ENCODE measurements at regions not wholly inside any gene's neighbourhood (a gene's known extent, or its start where the extent isn't known, plus 50 kb on each side); places are given as distances from the start of the nearest gene placed in this dataset.

- no peak for DNase-seq
- no peak overlapping the region for H3K27ac Mint-ChIP-seq
- H3K4me1 Mint-ChIP-seq, result no peaks in the 10 kb centered on the region
- no peak for ATAC-seq
- peaks cover 0 to 5% of the 10 kb centered on the region in 2 donors for H3K9me3 Mint-ChIP-seq
- no peak overlapping the region for H3K4me3 Mint-ChIP-seq
- H3K27me3 Mint-ChIP-seq, result no peaks in the 10 kb centered on the region
Observed at GRCh38 chr7:72524037-72524436, 111.9 kb upstream of the CALN1 start.

DNA sequence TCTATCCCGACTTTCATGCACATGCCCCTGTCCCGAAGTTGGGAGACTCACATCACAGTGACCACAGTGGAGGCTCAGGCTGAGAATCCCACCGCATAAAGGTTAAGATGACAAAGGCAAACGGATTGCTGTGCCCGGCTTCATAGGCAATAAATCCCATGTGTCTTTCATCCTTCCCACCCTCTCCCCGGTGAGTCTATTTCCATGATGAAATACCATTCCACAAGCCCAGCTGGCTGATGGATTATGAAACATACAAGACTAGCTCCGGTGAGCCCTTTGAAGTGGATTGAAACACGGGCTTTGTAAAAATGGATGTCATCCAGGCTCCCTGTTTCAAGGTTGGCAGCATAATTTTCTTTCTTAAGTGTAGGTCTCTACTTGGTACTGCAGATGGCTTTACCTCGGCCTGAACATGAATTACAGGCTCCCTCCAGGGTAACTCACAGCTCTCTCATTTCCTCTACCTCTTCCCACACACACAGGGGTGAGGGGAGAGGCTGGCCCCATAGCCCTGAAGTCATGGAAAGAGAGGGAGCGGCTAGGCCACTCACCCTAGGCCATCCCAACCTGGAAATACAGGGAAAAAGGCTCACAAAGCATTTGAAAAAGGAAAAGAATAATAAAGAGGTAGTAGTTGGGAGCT lies 92.0 kb upstream of the CALN1 start:
- Mint-ChIP-seq H3K27ac (no peak overlapping the region), H3K4me3 (no peak overlapping the region)

GRCh38 chr7:72503644-72504043 lies 91.5 kb upstream of the CALN1 start:
- Mint-ChIP-seq H3K9me3 (no peaks in the 10 kb centered on the region), H3K4me3 (no peak overlapping the region), H3K27ac (peak overlapping the region in 1 of 2 donors; percentile 29), H3K27me3 (no peaks in the 10 kb centered on the region), H3K4me1 (no peaks in the 10 kb centered on the region)
- no peak for ATAC-seq
- DNase-seq, result no peak

More for the DNA sequence above, 92.0 kb upstream of the CALN1 start:
- no peaks in the 10 kb centered on the region for H3K4me1 Mint-ChIP-seq
- ATAC-seq, result no peak
- H3K27me3 Mint-ChIP-seq, result no peaks in the 10 kb centered on the region
- H3K9me3 Mint-ChIP-seq, result no peaks in the 10 kb centered on the region
- no peak for DNase-seq

DNA sequence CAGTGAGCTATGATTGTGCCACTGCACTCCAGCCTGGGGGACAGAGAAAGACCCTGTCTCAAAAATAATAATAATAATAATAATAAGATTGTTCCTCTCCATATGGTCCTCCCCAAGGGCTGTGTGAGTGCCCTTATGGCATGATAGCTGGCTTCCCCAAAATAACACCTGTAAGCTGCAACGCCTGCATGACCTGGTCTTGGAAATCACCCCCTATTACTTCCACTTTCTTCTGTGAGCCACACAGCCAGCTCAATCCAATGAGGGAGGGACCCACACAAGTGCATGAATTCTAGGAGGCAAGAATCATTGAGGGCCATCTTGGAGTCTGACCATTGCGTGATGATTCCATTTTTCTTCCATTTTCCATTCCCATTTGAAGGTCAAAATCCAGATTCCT lies 82.7 kb upstream of the CALN1 start:
- ATAC-seq, result no peak
- no peak for DNase-seq
- H3K4me3 Mint-ChIP-seq, result no peak overlapping the region
- no peak overlapping the region for H3K27ac Mint-ChIP-seq
- H3K27me3 Mint-ChIP-seq, result no peaks in the 10 kb centered on the region
- no peaks in the 10 kb centered on the region for H3K4me1 Mint-ChIP-seq
- peaks cover 6 to 21% of the 10 kb centered on the region in 2 donors for H3K9me3 Mint-ChIP-seq

DNA sequence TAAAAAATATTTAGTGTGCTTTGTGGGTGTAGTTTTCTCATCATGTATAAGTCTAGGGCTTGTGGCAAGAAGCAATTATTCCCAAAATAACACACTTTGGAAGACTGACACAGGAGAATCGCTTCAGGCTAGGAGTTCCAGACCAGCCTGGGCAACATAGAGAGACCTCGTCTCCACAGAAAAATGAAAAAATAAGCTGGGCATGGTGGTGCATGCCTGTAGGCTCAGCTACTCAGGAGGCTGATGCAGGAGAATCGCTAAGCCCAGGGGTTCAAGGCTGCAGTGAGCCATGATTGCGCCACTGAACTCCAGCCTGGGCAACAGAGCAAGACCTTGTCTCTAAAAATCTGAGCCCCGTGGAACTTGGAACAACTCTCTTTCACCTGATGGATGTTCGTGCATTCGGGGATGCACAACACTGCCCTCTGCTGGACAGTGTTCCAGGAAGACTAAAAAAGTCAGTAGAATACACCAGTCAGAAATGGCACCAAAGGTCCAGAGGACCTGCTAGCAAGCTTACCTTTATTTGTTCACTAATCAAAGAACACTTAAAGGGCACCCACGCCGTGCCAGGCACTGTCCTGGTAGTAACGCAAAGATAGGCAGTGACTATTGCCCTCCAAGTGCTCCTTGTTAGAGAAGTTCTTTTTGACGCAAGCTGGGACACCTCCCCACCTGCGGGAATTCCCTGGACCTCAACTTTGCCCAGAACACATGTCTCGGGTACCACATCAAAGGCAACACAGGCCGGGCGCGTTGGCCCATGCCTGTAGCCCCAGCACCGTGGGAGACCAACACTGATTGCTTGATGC lies 81.9 kb upstream of the CALN1 start:
- Mint-ChIP-seq H3K27me3 (no peaks in the 10 kb centered on the region), H3K4me3 (no peak overlapping the region), H3K9me3 (peaks cover 8 to 28% of the 10 kb centered on the region in 2 donors), H3K4me1 (no peaks in the 10 kb centered on the region), H3K27ac (no peak overlapping the region)
- ATAC-seq, result no peak
- peak; percentile 32 to 44 for DNase-seq

GRCh38 chr7:72492461-72493065 lies 80.4 kb upstream of the CALN1 start:
- Mint-ChIP-seq H3K4me1 (no peaks in the 10 kb centered on the region), H3K9me3 (peaks cover 13 to 27% of the 10 kb centered on the region in 2 donors), H3K27me3 (no peaks in the 10 kb centered on the region), H3K4me3 (no peak overlapping the region), H3K27ac (no peak overlapping the region)
- DNase-seq (no peak), ATAC-seq (no peak)

DNA sequence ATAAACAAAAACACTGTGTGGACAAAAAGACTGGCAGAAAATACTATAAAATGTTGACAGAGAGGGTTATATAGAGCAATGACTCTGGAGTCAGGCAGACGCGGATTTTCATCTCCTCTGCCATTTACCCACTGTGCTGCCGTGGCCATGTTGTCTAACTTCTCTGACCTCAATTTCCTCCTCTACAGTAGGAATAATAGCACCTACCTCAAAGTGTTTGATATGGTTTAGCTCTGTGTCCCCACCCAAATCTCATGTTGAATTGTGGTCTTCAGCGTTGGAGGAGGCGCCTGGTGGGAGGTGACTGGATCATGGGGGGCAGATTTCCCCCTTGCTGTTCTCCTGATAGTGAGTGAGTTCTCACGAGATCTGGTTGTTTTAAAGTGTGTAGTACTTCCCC lies 78.2 kb upstream of the CALN1 start:
- H3K4me1 Mint-ChIP-seq, result no peaks in the 10 kb centered on the region
- H3K27me3 Mint-ChIP-seq, result no peaks in the 10 kb centered on the region
- peaks cover 13 to 22% of the 10 kb centered on the region in 2 donors for H3K9me3 Mint-ChIP-seq
- no peak for ATAC-seq
- H3K27ac Mint-ChIP-seq, result no peak overlapping the region
- no peak for DNase-seq
- H3K4me3 Mint-ChIP-seq, result no peak overlapping the region

DNA sequence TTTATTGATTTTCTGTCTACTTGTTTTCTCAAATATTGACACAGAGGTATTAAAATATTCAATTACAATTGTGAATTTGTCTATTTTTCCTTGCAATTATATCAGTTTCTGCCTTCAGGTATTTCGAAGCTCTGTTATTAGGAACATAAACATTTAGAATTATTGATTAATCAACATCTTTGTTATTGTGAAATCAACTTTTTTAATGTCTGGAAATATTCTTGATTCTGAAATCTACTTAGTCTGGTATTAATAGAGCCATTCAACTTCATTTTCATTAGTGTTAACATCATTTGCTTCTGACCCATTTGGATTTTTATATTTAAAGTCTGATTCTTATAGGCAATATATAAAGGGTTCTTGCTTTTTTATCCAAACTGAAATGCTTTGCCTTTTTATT lies 69.8 kb upstream of the CALN1 start:
- Mint-ChIP-seq H3K4me3 (no peak overlapping the region), H3K9me3 (peaks cover 8 to 11% of the 10 kb centered on the region in 2 donors)
- DNase-seq, result no peak

DNA sequence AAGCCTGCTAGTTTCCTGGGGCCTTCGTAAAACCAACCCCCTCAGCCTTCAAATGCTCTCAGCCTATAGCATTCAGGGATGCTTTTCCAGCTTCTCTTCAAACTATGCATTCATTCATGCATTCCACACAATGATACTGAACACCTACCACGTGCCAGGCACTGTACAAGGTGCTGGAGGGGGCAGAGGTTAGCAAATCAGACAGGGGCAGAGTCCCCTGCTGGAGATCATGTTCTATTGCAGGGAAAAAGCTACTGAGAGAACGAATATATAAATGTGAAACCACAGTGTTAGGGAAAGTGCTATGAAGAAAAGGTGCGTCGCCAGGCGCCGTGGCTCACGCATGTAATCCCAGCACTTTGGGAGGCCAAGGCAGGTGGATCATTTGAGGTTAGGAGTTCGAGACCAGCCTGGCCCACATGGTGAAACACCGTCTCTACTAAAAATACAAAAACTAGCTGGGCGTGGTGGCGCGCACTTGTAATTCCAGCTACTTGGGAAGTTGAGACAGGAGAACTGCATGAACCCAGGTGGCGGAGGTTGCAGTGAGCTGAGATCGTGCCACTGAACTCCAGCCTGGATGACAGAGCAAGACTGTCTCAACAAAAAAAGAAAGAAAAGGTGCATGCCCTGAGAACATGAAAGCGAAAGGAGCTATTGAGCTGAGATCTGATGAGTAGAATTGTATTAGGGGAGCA lies 64.6 kb upstream of the CALN1 start:
- Mint-ChIP-seq H3K4me1 (no peaks in the 10 kb centered on the region), H3K4me3 (no peak overlapping the region), H3K27me3 (no peaks in the 10 kb centered on the region), H3K27ac (no peak overlapping the region), H3K9me3 (peaks cover 17 to 28% of the 10 kb centered on the region in 2 donors)
- ATAC-seq, result no peak
- no peak for DNase-seq

More for the DNA sequence above, 69.8 kb upstream of the CALN1 start:
- Mint-ChIP-seq H3K4me1 (no peaks in the 10 kb centered on the region), H3K27ac (no peak overlapping the region), H3K27me3 (no peaks in the 10 kb centered on the region)
- ATAC-seq, result no peak

DNA sequence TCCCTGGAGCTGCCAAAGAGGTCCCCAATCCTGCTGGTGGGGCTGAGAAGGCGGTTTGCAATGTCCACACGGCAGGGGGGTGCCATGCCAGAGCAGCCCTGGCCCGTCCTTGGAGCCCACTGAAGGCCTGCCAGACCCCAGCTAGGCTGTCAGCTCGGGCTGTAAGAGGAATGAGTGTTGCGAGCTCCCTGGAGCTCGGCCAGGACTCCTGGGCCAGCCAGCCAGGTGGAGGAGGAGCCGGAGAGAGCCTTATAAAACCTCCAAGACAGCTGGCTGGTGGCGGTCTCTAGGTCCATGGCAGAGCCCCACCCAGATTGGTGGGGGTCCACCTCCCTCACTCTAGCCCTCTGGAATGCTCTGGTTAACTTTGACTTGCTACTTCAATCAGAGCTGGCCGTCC lies 55.1 kb upstream of the CALN1 start:
- ATAC-seq, result no peak
- no peak overlapping the region for H3K4me3 Mint-ChIP-seq
- peaks cover 0 to 5% of the 10 kb centered on the region in 2 donors for H3K9me3 Mint-ChIP-seq

GRCh38 chr7:72466797-72467196 lies 54.7 kb upstream of the CALN1 start:
- Mint-ChIP-seq H3K9me3 (peaks cover 0 to 5% of the 10 kb centered on the region in 2 donors), H3K4me3 (no peak overlapping the region), H3K4me1 (no peaks in the 10 kb centered on the region), H3K27ac (peak overlapping the region in 1 of 2 donors; percentile 0), H3K27me3 (no peaks in the 10 kb centered on the region)
- DNase-seq (no peak), ATAC-seq (no peak)

More for the DNA sequence above, 55.1 kb upstream of the CALN1 start:
- H3K27me3 Mint-ChIP-seq, result no peaks in the 10 kb centered on the region
- no peak overlapping the region for H3K27ac Mint-ChIP-seq
- no peaks in the 10 kb centered on the region for H3K4me1 Mint-ChIP-seq
- no peak for DNase-seq

DNA sequence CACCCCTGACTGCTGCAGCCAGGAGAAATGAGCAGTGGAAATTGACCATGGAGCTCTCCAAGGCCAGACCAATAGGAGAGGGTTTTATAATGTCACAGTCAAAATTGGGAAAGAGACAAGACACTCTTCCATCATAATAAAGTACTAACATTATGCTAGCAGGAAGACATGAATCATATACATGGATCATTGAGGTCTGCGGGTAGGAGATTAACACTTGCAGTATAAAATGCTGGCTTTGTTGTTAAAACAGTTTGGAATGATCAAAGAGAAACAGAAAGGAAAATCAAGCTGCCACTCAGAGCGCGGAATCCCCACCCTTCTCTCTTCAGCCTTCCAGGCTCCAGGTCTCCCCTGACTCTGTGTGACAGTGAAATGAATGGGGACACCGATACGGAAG lies 53.4 kb upstream of the CALN1 start:
- no peak for ATAC-seq
- Mint-ChIP-seq H3K4me1 (no peaks in the 10 kb centered on the region), H3K4me3 (no peak overlapping the region)

DNA sequence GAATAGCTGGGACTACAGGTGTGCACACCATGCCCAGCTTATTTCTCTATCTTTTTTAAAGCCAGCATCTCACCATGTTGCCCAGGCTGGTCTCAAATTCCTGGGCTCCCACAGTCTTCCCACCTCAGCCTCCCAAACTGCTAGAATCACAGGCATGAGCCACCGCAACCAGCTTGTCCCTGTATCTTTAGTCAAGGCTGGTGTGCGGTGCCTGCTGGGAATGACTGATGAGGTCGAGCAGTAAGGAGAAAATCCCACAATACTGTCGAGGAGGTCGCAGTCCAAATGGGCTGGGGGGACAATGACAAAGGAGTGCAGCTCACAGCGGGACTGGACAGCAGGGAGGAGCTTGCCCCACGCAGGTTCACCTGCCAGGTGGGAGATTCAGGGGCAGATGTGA lies 50.2 kb upstream of the CALN1 start:
- no peaks in the 10 kb centered on the region for H3K9me3 Mint-ChIP-seq
- no peak overlapping the region for H3K4me3 Mint-ChIP-seq
- ATAC-seq, result no peak
- H3K4me1 Mint-ChIP-seq, result no peaks in the 10 kb centered on the region
- no peak overlapping the region for H3K27ac Mint-ChIP-seq
- no peaks in the 10 kb centered on the region for H3K27me3 Mint-ChIP-seq
- no peak for DNase-seq

More for the DNA sequence above, 53.4 kb upstream of the CALN1 start:
- no peak for DNase-seq
- Mint-ChIP-seq H3K9me3 (peaks cover 0 to 5% of the 10 kb centered on the region in 2 donors), H3K27ac (no peak overlapping the region), H3K27me3 (no peaks in the 10 kb centered on the region)
